ENCODE measurements at regions not wholly inside any gene's neighbourhood (a gene's known extent, or its start where the extent isn't known, plus 50 kb on each side); places are given as distances from the start of the nearest gene placed in this dataset.

DNA sequence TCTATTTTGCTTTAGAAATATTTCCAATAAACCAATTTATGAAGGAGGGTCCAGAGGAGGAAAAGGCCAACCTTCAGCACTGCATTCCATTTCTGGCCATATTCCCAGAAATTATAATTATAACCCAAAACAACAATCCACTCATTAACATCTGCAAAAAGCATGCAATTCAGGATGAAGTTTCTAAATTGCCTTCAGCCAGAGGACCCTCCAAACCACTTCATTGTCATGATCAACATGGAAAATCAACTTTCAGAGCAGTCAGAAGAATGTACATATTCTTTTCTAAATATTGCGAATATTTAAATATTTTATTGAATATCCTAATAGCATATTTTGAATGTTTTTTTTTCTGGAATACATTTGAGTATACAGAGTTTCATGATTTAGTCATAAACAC lies 332.6 kb upstream of the TMEM132C start (continued):
- TF ChIP-seq KDM5A (IDR thresholded peaks at IDR 0.05; ENCODE audit: low read length) (no peak), RXRA (IDR thresholded peaks at IDR 0.05; ENCODE audit: insufficient read depth, low read depth, low read length) (no peak), ZNF274 (IDR thresholded peaks at IDR 0.05; ENCODE audit: borderline replicate concordance, extremely low read depth, low read length) (no peak), CHD1 (IDR thresholded peaks at IDR 0.05; ENCODE audit: low read depth, low read length) (no peak), SP1 (IDR thresholded peaks at IDR 0.05; ENCODE audit: low read depth, low read length) (no peak), NRF1 (IDR thresholded peaks at IDR 0.05; ENCODE audit: low read depth, low read length) (no peak), KDM4A (IDR thresholded peaks at IDR 0.05; ENCODE audit: low read depth, low read length, severe bottlenecking) (no peak), PHF8 (conservative IDR thresholded peaks at IDR 0.05; ENCODE audit: low read depth, low read length) (no peak), SP4 (IDR thresholded peaks at IDR 0.05; ENCODE audit: low read length) (no peak), POLR2AphosphoS5 (IDR thresholded peaks at IDR 0.05; ENCODE audit: low read depth, low read length) (no peak), RBBP5 (IDR thresholded peaks at IDR 0.05; ENCODE audit: borderline replicate concordance, low read depth, low read length) (no peak)
